PC-3 (cell line): ENCODE measurements at regions not wholly inside any gene's neighbourhood (a gene's known extent, or its start where the extent isn't known, plus 50 kb on each side); places are given as distances from the start of the nearest gene placed in this dataset.

Experiments
- CTCF ChIP-seq: fragments of 300-600 bp; sonication (generic); conservative IDR thresholded peaks from 2 replicates; pipeline ENCODE4 v1.5.1; 2017; ENCODE audit warnings: antibody characterized with exemption, low read depth, mild to moderate bottlenecking, low read length
- EZH2phosphoT487 ChIP-seq: fragments of 300-600 bp; sonication (generic); IDR thresholded peaks from 2 replicates; pipeline ENCODE4 v1.6.1; 2018; ENCODE audit warnings: mild to moderate bottlenecking, antibody characterized with exemption, low read length, borderline replicate concordance

GRCh38 chr5:117094114-117094815 is 519.6 kb upstream of the SEMA6A start:
- TF ChIP-seq CTCF (no peak), EZH2phosphoT487 (no peak)
